ENCODE measurements at regions not wholly inside any gene's neighbourhood (a gene's known extent, or its start where the extent isn't known, plus 50 kb on each side); places are given as distances from the start of the nearest gene placed in this dataset.

DNA sequence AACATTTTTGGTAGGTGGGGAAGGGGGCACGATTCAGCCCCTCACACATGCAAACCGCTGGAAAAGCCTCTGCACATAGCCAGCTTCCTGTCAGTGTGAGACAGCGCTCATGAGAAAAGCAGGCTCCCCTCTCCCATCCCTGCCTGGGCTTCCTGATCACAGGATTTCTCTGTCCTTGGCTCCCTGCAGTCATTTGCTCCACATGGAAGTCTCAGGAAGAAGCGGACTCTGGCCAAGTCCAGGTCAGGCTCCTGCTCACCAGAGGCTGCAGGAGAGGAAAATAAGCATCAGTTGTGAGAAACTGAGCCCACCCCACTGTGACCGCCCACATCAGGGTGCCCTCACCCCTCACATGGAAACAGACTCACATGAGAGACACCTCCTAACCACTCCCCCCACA lies 664.3 kb upstream of the TENM3 start:
- no peak for TF ChIP-seq RAD21 (IDR thresholded peaks at IDR 0.05; ENCODE audit: low read depth)
- TF ChIP-seq, protein P1, sequence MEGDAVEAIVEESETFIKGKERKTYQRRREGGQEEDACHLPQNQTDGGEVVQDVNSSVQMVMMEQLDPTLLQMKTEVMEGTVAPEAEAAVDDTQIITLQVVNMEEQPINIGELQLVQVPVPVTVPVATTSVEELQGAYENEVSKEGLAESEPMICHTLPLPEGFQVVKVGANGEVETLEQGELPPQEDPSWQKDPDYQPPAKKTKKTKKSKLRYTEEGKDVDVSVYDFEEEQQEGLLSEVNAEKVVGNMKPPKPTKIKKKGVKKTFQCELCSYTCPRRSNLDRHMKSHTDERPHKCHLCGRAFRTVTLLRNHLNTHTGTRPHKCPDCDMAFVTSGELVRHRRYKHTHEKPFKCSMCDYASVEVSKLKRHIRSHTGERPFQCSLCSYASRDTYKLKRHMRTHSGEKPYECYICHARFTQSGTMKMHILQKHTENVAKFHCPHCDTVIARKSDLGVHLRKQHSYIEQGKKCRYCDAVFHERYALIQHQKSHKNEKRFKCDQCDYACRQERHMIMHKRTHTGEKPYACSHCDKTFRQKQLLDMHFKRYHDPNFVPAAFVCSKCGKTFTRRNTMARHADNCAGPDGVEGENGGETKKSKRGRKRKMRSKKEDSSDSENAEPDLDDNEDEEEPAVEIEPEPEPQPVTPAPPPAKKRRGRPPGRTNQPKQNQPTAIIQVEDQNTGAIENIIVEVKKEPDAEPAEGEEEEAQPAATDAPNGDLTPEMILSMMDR (IDR thresholded peaks at IDR 0.05 in 2 of 3, conservative IDR thresholded peaks at IDR 0.05 in 1 of 3; ENCODE audit: borderline replicate concordance in 1 of 3, insufficient read depth in 1 of 3, low read depth in 2 of 3, low read length in 2 of 3) = no peak
- no peak for TF ChIP-seq EZH2 (IDR thresholded peaks at IDR 0.05)
- no peak for TF ChIP-seq ZNF274 (IDR thresholded peaks at IDR 0.05; ENCODE audit: low read depth, low read length)
- TF ChIP-seq, protein P2, sequence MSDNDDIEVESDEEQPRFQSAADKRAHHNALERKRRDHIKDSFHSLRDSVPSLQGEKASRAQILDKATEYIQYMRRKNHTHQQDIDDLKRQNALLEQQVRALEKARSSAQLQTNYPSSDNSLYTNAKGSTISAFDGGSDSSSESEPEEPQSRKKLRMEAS (IDR thresholded peaks at IDR 0.05) = no peak
- TF ChIP-seq, protein P3, sequence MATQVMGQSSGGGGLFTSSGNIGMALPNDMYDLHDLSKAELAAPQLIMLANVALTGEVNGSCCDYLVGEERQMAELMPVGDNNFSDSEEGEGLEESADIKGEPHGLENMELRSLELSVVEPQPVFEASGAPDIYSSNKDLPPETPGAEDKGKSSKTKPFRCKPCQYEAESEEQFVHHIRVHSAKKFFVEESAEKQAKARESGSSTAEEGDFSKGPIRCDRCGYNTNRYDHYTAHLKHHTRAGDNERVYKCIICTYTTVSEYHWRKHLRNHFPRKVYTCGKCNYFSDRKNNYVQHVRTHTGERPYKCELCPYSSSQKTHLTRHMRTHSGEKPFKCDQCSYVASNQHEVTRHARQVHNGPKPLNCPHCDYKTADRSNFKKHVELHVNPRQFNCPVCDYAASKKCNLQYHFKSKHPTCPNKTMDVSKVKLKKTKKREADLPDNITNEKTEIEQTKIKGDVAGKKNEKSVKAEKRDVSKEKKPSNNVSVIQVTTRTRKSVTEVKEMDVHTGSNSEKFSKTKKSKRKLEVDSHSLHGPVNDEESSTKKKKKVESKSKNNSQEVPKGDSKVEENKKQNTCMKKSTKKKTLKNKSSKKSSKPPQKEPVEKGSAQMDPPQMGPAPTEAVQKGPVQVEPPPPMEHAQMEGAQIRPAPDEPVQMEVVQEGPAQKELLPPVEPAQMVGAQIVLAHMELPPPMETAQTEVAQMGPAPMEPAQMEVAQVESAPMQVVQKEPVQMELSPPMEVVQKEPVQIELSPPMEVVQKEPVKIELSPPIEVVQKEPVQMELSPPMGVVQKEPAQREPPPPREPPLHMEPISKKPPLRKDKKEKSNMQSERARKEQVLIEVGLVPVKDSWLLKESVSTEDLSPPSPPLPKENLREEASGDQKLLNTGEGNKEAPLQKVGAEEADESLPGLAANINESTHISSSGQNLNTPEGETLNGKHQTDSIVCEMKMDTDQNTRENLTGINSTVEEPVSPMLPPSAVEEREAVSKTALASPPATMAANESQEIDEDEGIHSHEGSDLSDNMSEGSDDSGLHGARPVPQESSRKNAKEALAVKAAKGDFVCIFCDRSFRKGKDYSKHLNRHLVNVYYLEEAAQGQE (IDR thresholded peaks at IDR 0.05; ENCODE audit: low read depth) = no peak
- TF ChIP-seq FOSL1 (IDR thresholded peaks at IDR 0.05; ENCODE audit: low read depth) = no peak
- no peak for TF ChIP-seq JUND (IDR thresholded peaks at IDR 0.05)
- TF ChIP-seq POLR2AphosphoS5 (IDR thresholded peaks at IDR 0.05; ENCODE audit: low read depth, low read length) = no peak

Data from HCT116 (cell line).